Activated naive CD4-positive, alpha-beta T cell treated with anti-CD3 and anti-CD28 coated beads for 36 hours (primary cell): ENCODE measurements at regions not wholly inside any gene's neighbourhood (a gene's known extent, or its start where the extent isn't known, plus 50 kb on each side); places are given as distances from the start of the nearest gene placed in this dataset.
A peak's percentile ranks its signal among the peaks of the same experiment; 100 is the strongest.

ENCODE experiments used
- CTCF ChIA-PET: fragments of 350-600 bp; sonication (Branson Sonifier 250); formaldehyde crosslinking; loops from one replicate; lab custom pipeline; 2021; ENCODE audit warnings: antibody characterized with exemption; lab: Charles Lee
- DNase-seq: peaks from one replicate; pipeline ENCODE4 v3.0.0-alpha.2; 2020
- H3K27ac Mint-ChIP-seq: one replicate; pipeline ENCODE4 v1.8.0; 2021; ENCODE audit warnings: mild to moderate bottlenecking, mixed read lengths
- H3K27me3 Mint-ChIP-seq: one replicate; pipeline ENCODE4 v1.8.0; 2021; ENCODE audit warnings: low read depth, mixed read lengths
- H3K36me3 Mint-ChIP-seq: one replicate; pipeline ENCODE4 v1.8.0; 2021; ENCODE audit warnings: low read depth, mixed read lengths
- H3K4me1 Mint-ChIP-seq: one replicate; pipeline ENCODE4 v1.8.0; 2021; ENCODE audit warnings: low read depth, mixed read lengths
- H3K4me3 Mint-ChIP-seq: one replicate; pipeline ENCODE4 v1.8.0; 2021; ENCODE audit warnings: mild to moderate bottlenecking, moderate library complexity, mixed read lengths
- H3K9me3 Mint-ChIP-seq: one replicate; pipeline ENCODE4 v1.8.0; 2021; ENCODE audit warnings: mixed read lengths
- intact Hi-C: fragments of 100-400 bp; cut with micrococcal nuclease; formaldehyde crosslinking; loops from one replicate; pipeline ENCODE4 v1.15.1; 2023

DNA sequence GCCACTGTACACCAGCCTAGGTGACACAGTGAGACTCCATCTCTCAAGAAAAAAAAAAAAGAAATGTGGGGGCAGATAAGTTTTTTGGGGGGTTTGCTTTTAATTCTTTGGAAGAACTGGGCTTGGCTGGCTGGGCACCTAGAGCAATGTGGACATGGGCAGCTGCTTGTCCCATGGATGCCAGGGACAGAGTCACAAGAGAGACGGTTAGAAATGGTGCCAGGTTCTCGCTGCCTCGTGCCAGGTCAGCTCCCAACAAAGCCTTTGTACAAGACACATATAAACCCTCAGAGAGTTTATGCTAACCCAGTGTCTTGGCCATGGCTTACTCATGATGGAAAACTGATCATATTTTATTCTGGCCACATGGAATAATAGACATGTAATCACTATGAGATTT is 76.2 kb upstream of the ESR1 start:
- no peaks in the 10 kb centered on the region for H3K4me1 Mint-ChIP-seq
- intact Hi-C loops = no loop called here

DNA sequence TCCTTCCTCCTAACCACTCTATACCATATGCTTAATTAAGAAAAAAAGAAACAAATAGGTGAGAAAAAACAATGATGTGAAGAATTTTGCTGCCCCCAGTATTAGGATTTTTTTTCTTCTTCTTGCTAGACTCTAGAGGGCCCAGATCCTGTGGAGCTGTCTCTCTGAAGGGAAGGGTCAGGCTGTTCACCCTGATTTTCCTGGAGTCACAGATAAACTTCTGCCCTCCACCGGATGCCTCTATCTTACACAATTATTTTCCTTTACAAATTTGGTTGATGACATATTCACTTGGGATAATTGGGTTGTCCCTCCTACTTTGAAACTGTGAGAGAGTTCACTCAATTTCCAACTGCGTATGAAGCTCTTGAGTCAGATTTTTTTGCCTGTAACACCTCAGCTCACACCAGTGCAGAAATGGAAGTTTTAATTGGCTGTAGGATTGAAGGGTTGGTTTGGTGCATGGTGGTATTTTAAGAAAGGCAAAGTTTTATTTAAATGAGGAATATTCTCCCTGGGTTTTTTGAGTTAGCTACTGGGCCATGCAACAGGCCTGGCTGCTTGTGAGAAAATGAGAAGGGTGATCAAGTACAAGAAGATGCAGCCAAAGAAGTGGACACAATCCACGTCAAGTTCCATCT is 73.7 kb upstream of the ESR1 start:
- no peaks in the 10 kb centered on the region for H3K4me1 Mint-ChIP-seq
- no peak overlapping the region for H3K27ac Mint-ChIP-seq
- DNase-seq = no peak
- H3K4me3 Mint-ChIP-seq = no peak overlapping the region
- intact Hi-C loops = no loop called here
- H3K9me3 Mint-ChIP-seq = peaks cover 2% of the 10 kb centered on the region
- no peaks in the 10 kb centered on the region for H3K36me3 Mint-ChIP-seq
- CTCF ChIA-PET = interaction anchor here (0.6 to 1.0 kb wide), 2 partner anchors 15 to 152 kb away, joined by 3 read pairs; no protein-coding TSS in a partner anchor
- no peaks in the 10 kb centered on the region for H3K27me3 Mint-ChIP-seq

More for the DNA sequence above, 76.2 kb upstream of the ESR1 start:
- H3K27me3 Mint-ChIP-seq = no peaks in the 10 kb centered on the region
- H3K36me3 Mint-ChIP-seq = peaks cover 5% of the 10 kb centered on the region
- H3K4me3 Mint-ChIP-seq = no peak overlapping the region
- DNase-seq = no peak
- H3K27ac Mint-ChIP-seq = no peak overlapping the region
- peaks cover 2% of the 10 kb centered on the region for H3K9me3 Mint-ChIP-seq
- CTCF ChIA-PET = no interaction called here

DNA sequence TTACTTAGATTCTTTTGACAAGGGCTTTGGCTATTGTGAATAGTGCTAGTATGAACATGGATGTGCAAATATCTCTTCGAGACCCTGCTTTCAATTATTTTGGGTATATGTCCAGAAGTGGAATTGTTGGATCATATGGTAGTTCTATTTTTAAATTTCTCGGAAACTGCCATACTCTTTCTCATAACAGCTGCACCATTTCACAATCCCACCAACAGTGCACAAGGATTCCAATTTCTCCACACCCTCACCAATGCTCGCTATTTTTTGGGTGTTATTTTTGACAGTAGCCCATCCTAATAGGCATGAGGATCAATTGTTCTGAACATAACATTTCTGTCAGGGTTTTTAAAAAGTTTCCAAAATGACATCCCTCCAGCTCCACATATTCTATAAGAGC is 69.2 kb upstream of the ESR1 start:
- no peak for DNase-seq
- Mint-ChIP-seq H3K27ac (no peak overlapping the region), H3K36me3 (no peaks in the 10 kb centered on the region), H3K4me3 (no peak overlapping the region), H3K4me1 (no peaks in the 10 kb centered on the region), H3K27me3 (no peaks in the 10 kb centered on the region), H3K9me3 (no peaks in the 10 kb centered on the region)
- CTCF ChIA-PET = interaction anchor here (1.0 to 1.3 kb wide), 2 partner anchors 62 to 80 kb away, joined by 3 read pairs; no protein-coding TSS in a partner anchor
- intact Hi-C loops = no loop called here

DNA sequence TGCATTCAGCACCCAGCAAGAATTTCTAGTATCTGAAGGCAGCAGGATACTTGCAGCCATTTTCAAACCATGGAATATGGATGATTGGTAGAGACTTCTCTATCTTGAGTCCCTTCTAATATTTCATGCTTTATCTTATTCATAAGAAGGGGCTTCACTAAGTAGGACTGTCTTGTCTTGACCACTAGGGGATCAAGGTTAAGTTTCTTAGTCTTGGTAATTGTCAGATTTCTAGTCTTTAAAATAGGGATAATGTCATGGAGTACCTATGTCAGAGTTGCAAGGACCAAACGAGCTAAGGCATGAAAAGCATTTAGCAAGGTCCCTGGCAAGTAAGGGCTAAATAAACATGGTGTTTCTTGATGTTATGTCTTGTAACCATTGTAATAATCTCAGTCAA is 68.5 kb upstream of the ESR1 start:
- H3K4me1 Mint-ChIP-seq = no peaks in the 10 kb centered on the region
- intact Hi-C loops = no loop called here
- H3K9me3 Mint-ChIP-seq = no peaks in the 10 kb centered on the region
- H3K27me3 Mint-ChIP-seq = no peaks in the 10 kb centered on the region
- no peak overlapping the region for H3K27ac Mint-ChIP-seq
- H3K4me3 Mint-ChIP-seq = no peak overlapping the region
- CTCF ChIA-PET = interaction anchor here (1.0 to 1.3 kb wide), 2 partner anchors 63 to 79 kb away, joined by 3 read pairs; no protein-coding TSS in a partner anchor
- DNase-seq = no peak
- no peaks in the 10 kb centered on the region for H3K36me3 Mint-ChIP-seq

DNA sequence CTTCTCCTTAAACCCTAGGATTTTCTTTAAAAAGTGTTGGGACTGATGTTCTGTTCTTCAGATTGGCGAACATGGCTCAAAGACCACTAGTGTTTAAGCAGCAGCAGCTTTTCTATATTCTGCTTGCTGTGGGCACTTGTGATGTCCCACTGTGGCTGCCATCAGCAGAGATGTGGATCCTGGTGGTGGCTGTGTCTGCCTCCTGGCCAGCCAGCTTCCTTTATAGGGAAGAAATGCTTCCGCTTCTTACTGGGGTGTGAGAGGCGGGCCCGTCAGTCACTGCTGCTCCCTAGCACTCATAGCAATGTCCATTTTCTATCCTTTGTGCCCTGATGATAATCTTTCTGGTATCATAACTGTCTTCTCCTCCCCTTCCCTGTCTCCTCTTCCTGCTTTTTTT is 66.7 kb upstream of the ESR1 start:
- CTCF ChIA-PET = interaction anchor here (0.8 kb wide), 1 partner anchor 50 kb away, joined by 3 read pairs; no protein-coding TSS in a partner anchor
- Mint-ChIP-seq H3K27me3 (no peaks in the 10 kb centered on the region), H3K9me3 (peaks cover 2% of the 10 kb centered on the region), H3K4me3 (no peak overlapping the region), H3K36me3 (no peaks in the 10 kb centered on the region), H3K4me1 (no peaks in the 10 kb centered on the region), H3K27ac (no peak overlapping the region)
- no peak for DNase-seq
- intact Hi-C loops = no loop called here

DNA sequence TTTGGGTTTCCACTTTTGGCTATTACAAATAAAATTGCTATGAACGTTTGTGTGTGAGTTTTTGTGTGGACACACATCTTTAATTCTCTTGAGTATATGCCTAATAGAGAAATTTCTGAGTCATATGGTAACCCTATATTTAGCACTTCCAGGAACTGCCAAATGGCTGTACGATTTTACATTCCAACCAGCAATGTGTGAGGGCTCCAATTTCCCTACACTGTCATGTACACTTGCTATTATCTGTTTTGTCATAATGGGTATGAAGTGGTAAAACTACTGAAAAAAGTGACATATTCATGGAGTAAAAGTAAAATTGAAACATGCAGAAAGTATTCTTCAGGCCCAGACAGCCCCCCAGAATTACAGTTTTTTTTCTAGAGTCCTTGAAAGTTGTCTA is 59.6 kb upstream of the ESR1 start:
- no peak for DNase-seq
- intact Hi-C loops = no loop called here
- no peaks in the 10 kb centered on the region for H3K36me3 Mint-ChIP-seq
- H3K4me3 Mint-ChIP-seq = no peak overlapping the region
- H3K9me3 Mint-ChIP-seq = peaks cover 4% of the 10 kb centered on the region
- H3K27me3 Mint-ChIP-seq = no peaks in the 10 kb centered on the region
- H3K27ac Mint-ChIP-seq = no peak overlapping the region
- no peaks in the 10 kb centered on the region for H3K4me1 Mint-ChIP-seq
- CTCF ChIA-PET = interaction anchor here (1.0 kb wide), 1 partner anchor 17 kb away, joined by 4 read pairs; no protein-coding TSS in a partner anchor

DNA sequence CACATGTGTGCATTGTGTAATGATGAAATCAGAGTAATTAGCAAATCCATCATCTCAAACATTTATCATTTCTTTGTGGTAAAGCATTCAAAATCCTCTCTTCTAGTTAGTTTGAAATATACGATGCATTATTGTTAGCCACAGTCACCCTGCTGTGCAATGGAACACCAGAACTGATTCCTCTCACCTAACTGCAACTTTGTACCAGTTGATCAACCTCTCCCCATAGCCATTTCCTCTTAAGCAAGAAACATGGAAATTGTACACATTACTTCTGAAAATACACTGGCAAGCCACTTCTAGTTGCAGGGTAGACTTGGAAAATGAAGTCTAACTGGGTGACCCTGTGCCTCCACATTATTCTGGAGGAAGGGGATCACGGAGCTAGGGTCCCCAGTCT is 58.1 kb upstream of the ESR1 start:
- Mint-ChIP-seq H3K36me3 (no peaks in the 10 kb centered on the region), H3K27ac (no peak overlapping the region), H3K27me3 (no peaks in the 10 kb centered on the region), H3K4me3 (no peak overlapping the region), H3K9me3 (peaks cover 4% of the 10 kb centered on the region), H3K4me1 (peaks cover under 1% of the 10 kb centered on the region)
- CTCF ChIA-PET = no interaction called here
- no peak for DNase-seq
- intact Hi-C loops = no loop called here

DNA sequence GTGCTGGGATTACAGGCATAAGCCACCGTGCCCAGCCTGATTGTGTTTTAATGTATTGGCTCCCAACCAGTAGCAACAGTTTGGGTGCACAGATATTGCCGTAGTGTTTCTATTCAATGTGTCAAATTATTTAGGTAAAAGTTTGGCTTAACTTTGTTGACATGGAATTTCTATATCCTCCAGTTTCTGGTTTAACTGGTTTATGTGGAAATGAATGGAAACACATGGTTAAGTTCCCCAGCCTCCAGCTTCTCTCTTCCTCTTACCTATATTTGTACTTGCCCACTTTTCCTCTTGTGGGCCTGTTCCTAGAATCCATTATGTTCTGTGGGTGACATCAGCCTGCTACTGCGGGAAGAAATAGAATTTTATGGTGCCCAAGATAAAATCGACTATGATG is 53.9 kb upstream of the ESR1 start:
- intact Hi-C loops = no loop called here
- CTCF ChIA-PET = interaction anchor here (2.1 kb wide), 1 partner anchor 63 kb away, joined by 5 read pairs; no protein-coding TSS in a partner anchor
- H3K36me3 Mint-ChIP-seq = peaks cover 5% of the 10 kb centered on the region
- H3K4me1 Mint-ChIP-seq = peaks cover 30% of the 10 kb centered on the region
- no peaks in the 10 kb centered on the region for H3K27me3 Mint-ChIP-seq
- no peaks in the 10 kb centered on the region for H3K9me3 Mint-ChIP-seq
- no peak overlapping the region for H3K4me3 Mint-ChIP-seq
- no peak overlapping the region for H3K27ac Mint-ChIP-seq
- no peak for DNase-seq

DNA sequence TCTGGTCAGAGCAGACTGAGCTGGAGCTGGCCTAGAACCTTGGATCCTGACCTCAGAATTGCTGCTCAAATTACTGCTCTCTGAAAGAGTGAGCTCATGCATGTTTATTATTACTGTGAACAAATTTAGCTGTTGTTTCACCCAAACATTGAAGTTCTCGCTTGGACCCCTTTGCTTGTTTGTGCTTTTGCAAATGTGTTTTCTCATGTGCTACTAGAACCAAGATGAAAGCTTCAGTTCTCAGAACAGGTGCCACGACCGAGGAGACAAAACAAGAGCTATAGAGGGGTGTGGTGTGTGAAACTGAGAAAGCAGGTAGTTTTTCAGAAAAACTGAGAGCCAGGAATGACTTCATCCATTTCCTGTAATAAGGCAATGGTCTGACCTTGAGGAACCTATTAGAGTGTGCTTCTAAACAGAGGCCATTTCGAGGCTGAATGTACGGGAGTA is 50.0 kb upstream of the ESR1 start:
- H3K36me3 Mint-ChIP-seq = peaks cover 5% of the 10 kb centered on the region
- CTCF ChIA-PET = interaction anchor here (1.2 kb wide), 1 partner anchor 67 kb away, joined by 15 read pairs; no protein-coding TSS in a partner anchor
- H3K4me3 Mint-ChIP-seq = peak overlapping the region; percentile 36
- H3K9me3 Mint-ChIP-seq = no peaks in the 10 kb centered on the region
- peak overlapping the region; percentile 80 for H3K27ac Mint-ChIP-seq
- intact Hi-C loops = loop anchor here (1.0 to 5.0 kb wide), 6 partner anchors 34 to 427 kb away; partner anchors contain the start of gene RMND1
- DNase-seq = peak; percentile 67
- peaks cover 37% of the 10 kb centered on the region for H3K4me1 Mint-ChIP-seq
- H3K27me3 Mint-ChIP-seq = no peaks in the 10 kb centered on the region
